HCEC 1CT (cell line): ENCODE measurements at regions not wholly inside any gene's neighbourhood (a gene's known extent, or its start where the extent isn't known, plus 50 kb on each side); places are given as distances from the start of the nearest gene placed in this dataset.
"Not testable (repeated sequence)": the region's sequence is repeated elsewhere in the genome, so short reads cannot be mapped to it uniquely, and the experiment has no call there.

Source experiments
- DNase-seq: peaks from one replicate; pipeline ENCODE4 v3.0.0-alpha.2; 2017

- DNase-seq, result no peak
Observed at GRCh38 chr18:34942276-34942675, 98.9 kb upstream of the MAPRE2 start.

DNA sequence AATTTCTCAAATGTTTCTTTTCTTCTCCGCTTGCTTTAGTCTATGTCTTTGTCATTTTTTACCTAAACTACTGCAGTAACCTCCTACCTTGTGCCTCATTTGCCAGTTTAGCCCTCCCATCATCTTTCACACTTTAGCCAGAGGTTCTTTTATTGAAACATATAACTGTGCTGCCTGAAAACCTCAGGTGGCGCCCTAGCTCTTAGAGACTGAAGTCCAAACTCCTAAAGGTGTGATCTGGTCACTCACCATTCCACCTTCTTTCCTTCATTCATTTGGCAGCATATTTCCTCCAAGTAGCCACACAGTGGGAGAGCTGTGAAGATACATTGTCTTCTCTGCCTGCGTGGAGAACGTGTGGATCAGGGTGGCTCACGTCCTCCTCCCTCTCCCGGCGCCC is 98.2 kb upstream of the MAPRE2 start:
- DNase-seq, result no peak

DNA sequence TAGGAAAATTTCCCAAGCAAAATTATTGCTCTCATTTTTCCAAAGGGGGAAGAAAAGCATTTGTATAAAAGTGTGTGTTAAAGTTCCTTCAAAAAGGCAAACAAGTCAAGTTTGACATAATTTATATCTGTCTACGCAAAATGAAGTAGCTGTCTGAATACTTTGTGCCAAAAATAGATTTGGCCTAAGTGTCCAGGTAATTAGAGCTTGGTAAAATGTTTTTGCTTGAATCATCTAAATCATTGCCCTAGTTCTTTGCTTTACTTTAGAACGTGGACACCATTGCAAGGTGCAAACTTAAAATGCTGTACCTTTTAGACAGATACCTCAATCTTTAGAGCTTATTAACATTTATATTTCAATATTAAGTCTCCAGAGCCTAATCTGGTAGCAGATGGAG is 97.6 kb upstream of the MAPRE2 start:
- no peak for DNase-seq

- peak; percentile 88 for DNase-seq
Observed at GRCh38 chr18:34947711-34948125, 93.5 kb upstream of the MAPRE2 start.

- no peak for DNase-seq
Observed at GRCh38 chr18:34951625-34952379, 89.4 kb upstream of the MAPRE2 start.

DNA sequence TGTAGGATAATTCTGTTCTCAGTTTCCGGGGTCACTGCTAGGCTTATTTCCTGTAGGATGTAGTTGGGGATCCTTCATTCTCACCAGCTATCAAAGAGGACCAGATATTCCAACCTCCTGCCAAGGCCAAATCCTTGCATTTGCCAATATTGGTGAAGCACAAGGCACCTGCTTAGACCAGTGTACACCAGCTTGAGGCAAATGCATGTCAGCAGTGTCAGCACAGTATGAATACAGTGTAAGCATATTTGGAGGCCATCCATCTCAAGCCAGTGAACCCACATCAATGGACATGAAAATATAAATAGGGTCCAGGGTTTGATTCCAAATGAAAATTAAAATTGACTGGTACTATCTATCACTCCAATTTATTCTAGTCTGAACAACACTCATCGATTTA is 88.0 kb upstream of the MAPRE2 start:
- no peak for DNase-seq

DNA sequence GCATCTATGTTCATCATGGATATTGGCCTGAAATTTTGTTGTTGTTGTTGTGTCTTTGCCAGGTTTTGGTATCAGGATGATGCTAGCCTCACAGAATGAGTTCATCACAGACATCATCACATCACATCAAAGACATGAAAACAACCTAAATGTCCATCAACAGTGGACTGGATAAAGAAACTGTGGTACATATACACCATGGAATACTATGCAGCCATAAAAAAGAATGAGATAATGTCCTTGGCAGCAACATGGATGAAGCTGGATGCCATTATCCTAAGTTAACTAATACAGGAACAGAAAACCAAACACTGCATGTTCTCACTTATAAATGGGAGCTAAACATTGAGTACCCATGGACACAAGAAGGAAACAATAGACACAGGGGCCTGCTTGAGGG is 85.7 kb upstream of the MAPRE2 start:
- not testable (repeated sequence) for DNase-seq

DNA sequence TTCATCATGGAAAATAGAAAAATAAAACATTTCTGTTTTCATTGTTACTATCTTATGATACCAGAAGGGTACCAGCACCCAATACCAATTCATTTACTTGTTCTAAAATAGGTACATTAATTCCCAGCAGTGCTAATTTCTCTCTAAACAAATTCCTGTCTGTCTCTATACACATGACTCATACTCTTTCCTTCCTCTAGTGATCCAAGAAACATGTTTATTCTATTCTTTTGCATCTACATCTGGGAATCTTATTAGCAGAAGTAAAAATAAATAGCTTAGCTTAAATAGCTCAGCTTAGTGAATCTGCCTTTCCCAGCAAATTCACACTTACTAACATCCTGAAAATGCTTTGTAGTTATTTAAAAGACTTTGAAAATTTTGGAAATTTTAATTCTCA is 84.5 kb upstream of the MAPRE2 start:
- peak; percentile 64 for DNase-seq

DNA sequence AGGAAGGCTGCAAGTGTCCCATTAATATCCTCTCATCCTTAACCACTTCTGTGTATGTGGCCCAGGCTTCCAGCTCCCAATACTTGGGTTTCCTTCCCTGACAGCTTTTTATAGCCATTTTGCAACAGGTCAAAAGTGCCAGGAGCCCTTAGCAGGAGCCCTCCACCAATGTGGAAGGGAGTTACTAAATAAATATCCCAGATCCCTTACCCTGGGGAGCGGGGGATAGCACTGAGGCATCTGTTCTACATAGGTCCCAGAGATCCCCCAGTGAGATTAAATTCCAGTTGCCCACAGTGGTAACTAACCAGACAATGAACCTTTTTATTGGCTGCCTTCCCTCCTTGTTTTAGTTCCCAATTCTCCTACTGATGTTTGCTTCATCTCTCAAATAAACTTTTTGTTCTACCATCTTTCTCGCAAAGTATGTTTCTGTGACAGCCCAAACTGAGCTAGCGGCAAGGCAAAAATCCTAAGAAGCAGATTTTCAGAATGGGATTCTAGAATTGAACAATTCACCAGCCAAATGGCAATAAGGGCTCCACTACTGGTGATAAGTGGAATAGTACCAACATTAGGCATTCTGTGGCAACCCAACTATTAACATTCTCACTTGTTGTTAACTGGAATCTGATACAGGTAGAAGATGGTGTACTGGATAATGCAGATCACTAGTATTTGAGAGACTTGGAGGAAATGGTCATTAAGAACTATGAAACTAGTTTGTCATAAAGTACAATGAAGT is 83.9 kb upstream of the MAPRE2 start:
- DNase-seq, result no peak

- DNase-seq, result no peak
Observed at GRCh38 chr18:34957864-34958259, 83.4 kb upstream of the MAPRE2 start.

GRCh38 chr18:34959211-34959829 is 81.9 kb upstream of the MAPRE2 start:
- no peak for DNase-seq

GRCh38 chr18:34959989-34960388 is 81.2 kb upstream of the MAPRE2 start:
- no peak for DNase-seq

GRCh38 chr18:34965108-34965507 is 76.1 kb upstream of the MAPRE2 start:
- no peak for DNase-seq

DNA sequence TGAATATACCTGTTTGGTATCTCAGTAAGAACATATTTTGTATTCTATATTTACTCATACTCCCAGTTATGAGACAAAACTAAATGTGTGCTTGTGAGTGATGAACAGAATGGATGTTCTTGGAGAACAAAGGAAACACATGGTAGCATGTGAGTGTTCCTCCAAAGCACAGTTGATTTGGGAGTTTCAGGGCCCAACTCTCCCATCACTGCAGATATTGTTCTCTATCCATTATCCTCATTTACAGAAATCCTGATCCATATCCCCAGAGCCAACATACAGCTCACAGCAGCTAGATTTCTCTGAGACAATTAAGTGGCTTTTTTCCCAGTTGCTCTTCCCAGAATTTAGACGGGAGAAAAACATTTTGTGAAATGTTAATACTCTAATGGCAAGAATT is 75.6 kb upstream of the MAPRE2 start:
- no peak for DNase-seq

DNA sequence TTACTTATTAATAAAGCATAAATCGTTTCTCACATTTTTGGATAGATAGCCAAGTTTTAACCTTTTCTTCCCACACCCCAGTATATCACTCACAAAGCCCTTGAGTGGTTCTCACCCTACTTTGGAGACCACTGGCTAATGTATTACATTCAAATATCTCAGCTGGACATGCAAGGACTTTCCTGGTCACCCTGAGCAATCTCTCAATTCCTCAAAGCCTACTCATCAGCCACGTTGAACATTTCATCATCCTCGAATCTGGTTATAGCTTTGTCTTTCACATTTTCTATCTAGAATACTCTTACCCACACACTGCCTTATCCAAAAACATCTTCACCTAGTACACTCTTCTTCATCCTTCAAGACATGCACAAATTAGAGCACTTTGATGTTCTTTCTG is 71.1 kb upstream of the MAPRE2 start:
- peak; percentile 82 for DNase-seq

GRCh38 chr18:34971313-34971712 is 69.9 kb upstream of the MAPRE2 start:
- peak; percentile 94 for DNase-seq

DNA sequence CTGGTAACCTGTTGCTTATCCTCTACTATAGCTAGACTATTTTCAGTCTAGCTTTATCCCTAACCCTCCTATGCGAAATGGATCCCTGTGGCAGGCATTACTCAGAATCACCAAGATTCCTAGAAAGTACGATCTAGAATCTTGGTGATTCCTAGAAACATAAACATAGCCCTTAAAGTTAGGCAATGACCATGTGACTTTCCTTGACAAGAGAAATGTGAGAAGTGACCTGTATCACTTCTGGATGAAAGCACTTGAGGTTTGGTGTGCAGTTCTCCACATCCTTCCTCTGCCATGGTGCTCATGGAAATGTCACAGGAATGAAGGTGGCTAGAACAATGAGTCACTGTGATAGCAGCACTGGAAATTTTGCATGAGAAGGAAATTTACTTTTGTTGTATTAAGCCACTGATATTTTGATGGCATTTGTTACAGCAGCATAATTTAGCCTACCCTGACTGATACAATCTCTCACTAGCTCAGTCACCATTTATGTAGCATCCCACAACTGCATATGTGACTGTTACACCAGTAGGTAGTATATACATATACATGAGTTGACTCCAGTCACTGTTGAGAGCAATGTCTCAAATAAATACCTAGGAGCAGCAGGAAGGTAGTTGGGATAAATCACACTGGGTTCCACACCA is 68.3 kb upstream of the MAPRE2 start:
- no peak for DNase-seq

GRCh38 chr18:34976123-34976522 is 65.1 kb upstream of the MAPRE2 start:
- no peak for DNase-seq

GRCh38 chr18:34976534-34976898 is 64.7 kb upstream of the MAPRE2 start:
- no peak for DNase-seq

- DNase-seq, result peak; percentile 36
Observed at GRCh38 chr18:34976899-34977837, 64.0 kb upstream of the MAPRE2 start.

GRCh38 chr18:34977838-34978532 is 63.2 kb upstream of the MAPRE2 start:
- peak; percentile 17 for DNase-seq

GRCh38 chr18:34978533-34978893 is 62.7 kb upstream of the MAPRE2 start:
- no peak for DNase-seq
